Kidney (tissue), 13 donors: ENCODE measurements at regions not wholly inside any gene's neighbourhood (a gene's known extent, or its start where the extent isn't known, plus 50 kb on each side); places are given as distances from the start of the nearest gene placed in this dataset.

ENCODE experiments used
- DNase-seq, 5 donors: peaks; one replicate each; pipeline ENCODE4 v3.0.0-alpha.2; 2013 to 2020
- FAIRE-seq: peaks from 2 replicates; lab custom pipeline; 2012; peaks lifted over from hg19 to GRCh38; lab: Jason Lieb, UNC
- H3K27ac ChIP-seq, 2 donors: one replicate each; pipeline ENCODE4 v1.7.0; 2013; ENCODE audit warnings: low read depth in 2 of 2, low read length in 2 of 2, inconsistent platforms in 1 of 2
- H3K27me3 ChIP-seq: one replicate; pipeline ENCODE4 v1.7.1; 2013; ENCODE audit warnings: low read length, inconsistent platforms; ENCODE audit not compliant: control insufficient read depth, insufficient read depth
- H3K36me3 ChIP-seq, 3 donors: one replicate each; pipeline versions ENCODE4 v1.7.0 to v1.7.1; 2013; ENCODE audit warnings: low read length in 3 of 3, control low read depth in 1 of 3, inconsistent platforms in 1 of 3; ENCODE audit not compliant: insufficient read depth in 3 of 3, control insufficient read depth in 2 of 3
- H3K4me1 ChIP-seq, 3 donors: one replicate each; pipeline versions ENCODE4 v1.7.0 to v1.7.1; 2013; ENCODE audit warnings: low read length in 3 of 3, inconsistent platforms in 1 of 3, low read depth in 1 of 3; ENCODE audit not compliant: control insufficient read depth in 2 of 3, insufficient read depth in 2 of 3
- H3K4me3 ChIP-seq, 3 donors: one replicate each; pipeline versions ENCODE4 v1.7.0 to v1.8.1; 2013; ENCODE audit warnings: low read length in 3 of 3, control low read depth in 1 of 3, inconsistent platforms in 1 of 3
- H3K9ac ChIP-seq, 3 donors: one replicate each; pipeline versions ENCODE4 v1.7.0 to v1.7.1; 2013; ENCODE audit warnings: low read length in 3 of 3, control low read depth in 1 of 3, inconsistent platforms in 1 of 3
- H3K9me3 ChIP-seq, 3 donors: one replicate each; pipeline versions ENCODE4 v1.7.0 to v1.7.1; 2013; ENCODE audit warnings: low read length in 3 of 3, control low read depth in 1 of 3, inconsistent platforms in 1 of 3; ENCODE audit not compliant: control insufficient read depth in 2 of 3, insufficient read depth in 1 of 3
- intact Hi-C: fragments of 100-400 bp; cut with DNase I; formaldehyde crosslinking; loops from one replicate; pipeline ENCODE4 v1.11.1; 2022
- TF ChIP-seq, protein P1 (sequence below): IDR thresholded peaks from 3 replicates; pipeline ENCODE4 v1.5.1; 2012; ENCODE audit warnings: mild to moderate bottlenecking, moderate library complexity, borderline replicate concordance; ENCODE audit not compliant: insufficient read depth; ENCODE audit errors: extremely low read depth
- donor health status: control.
- donor health status: control.
- donor health status: control.
- donor health status: control.
- donor health status: control.
- donor health status: DM: yes; HTN: yes; CAD: no.
- donor health status: Normal renal cell carcinoma (clear cell type).

DNA sequence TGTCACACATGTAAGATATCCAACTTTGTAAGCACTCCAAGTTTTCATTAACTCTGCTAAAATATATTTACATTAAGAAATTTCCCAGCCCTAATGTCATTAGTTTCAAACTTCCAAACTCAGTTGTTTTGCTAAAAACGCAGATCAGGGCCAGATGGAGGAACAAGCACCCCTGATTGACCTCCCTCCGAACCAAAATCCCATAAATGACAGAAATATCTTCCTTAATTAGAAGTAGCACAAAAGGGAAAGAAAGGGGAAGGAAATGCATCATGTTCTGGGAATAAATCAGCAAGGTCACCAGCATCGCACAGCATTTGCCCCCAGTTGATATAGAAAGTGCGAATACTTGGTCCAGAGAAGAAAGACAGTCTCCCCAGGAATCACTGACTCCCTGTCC, 61.4 kb upstream of the RUFY1 start:
- H3K36me3 ChIP-seq = no peaks in the 10 kb centered on the region
- H3K4me3 ChIP-seq = no peak overlapping the region
- no peak overlapping the region for H3K9ac ChIP-seq
- intact Hi-C loops = no loop called here
- FAIRE-seq (no peak), DNase-seq (peak in 2 of 5 donors; percentile 57 to 90)
- no peak overlapping the region for H3K27ac ChIP-seq
- H3K27me3 ChIP-seq = no peaks in the 10 kb centered on the region
- TF ChIP-seq, protein P1, sequence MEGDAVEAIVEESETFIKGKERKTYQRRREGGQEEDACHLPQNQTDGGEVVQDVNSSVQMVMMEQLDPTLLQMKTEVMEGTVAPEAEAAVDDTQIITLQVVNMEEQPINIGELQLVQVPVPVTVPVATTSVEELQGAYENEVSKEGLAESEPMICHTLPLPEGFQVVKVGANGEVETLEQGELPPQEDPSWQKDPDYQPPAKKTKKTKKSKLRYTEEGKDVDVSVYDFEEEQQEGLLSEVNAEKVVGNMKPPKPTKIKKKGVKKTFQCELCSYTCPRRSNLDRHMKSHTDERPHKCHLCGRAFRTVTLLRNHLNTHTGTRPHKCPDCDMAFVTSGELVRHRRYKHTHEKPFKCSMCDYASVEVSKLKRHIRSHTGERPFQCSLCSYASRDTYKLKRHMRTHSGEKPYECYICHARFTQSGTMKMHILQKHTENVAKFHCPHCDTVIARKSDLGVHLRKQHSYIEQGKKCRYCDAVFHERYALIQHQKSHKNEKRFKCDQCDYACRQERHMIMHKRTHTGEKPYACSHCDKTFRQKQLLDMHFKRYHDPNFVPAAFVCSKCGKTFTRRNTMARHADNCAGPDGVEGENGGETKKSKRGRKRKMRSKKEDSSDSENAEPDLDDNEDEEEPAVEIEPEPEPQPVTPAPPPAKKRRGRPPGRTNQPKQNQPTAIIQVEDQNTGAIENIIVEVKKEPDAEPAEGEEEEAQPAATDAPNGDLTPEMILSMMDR = no peak
- H3K9me3 ChIP-seq = no peaks in the 10 kb centered on the region
- H3K4me1 ChIP-seq = peaks cover 0 to 2% (median 0%) of the 10 kb centered on the region in 3 donors

DNA sequence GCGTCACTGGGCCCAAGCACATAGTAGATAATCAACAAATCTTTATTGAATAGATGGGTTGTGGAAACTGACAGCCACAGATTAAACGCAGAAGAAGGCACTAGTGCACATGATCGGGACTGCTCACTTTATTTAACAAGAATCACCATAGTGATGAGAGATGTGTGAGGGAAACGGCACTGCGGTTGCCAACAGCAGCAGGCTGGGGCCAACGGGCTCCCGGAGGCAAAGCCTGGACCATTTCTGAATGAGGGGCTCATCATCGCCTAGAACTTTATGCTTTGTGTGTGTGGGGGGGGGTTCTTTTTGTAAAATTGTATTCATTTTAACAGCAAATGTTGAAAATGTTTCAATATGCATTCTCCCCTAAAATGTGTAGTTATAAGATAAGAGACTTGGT, 61.9 kb upstream of the RUFY1 start:
- TF ChIP-seq, protein P1 = no peak
- intact Hi-C loops = no loop called here
- peak overlapping the region in 1 of 2 donors; percentile 65 for H3K27ac ChIP-seq
- no peaks in the 10 kb centered on the region for H3K9me3 ChIP-seq
- H3K4me1 ChIP-seq = peaks cover 0 to 2% (median 0%) of the 10 kb centered on the region in 3 donors
- H3K4me3 ChIP-seq = no peak overlapping the region
- H3K9ac ChIP-seq = no peak overlapping the region
- H3K27me3 ChIP-seq = no peaks in the 10 kb centered on the region
- FAIRE-seq (no peak), DNase-seq (peak in 1 of 5 donors; percentile 65)
- no peaks in the 10 kb centered on the region for H3K36me3 ChIP-seq

DNA sequence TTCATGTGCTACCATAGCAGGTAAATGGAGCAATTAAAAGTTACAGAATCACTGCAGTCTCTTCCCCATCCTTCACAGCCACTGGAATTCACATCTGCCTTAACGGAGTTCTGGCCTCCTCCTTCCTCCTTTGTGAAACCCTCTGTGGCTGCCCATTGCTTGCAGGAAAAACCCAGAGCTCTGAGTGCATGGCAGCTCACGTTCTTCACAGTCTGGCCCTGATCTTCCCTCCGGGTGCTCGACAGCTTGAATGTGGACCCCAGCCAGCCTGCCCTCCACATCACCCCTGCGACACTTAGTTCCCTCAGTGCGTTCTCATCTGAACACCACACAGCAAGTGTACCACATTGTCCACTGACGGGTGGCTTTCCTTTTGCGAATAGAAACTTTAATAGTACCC, 63.2 kb upstream of the RUFY1 start:
- intact Hi-C loops = no loop called here
- FAIRE-seq = no peak
- no peak for DNase-seq

More for the DNA sequence above, 63.2 kb upstream of the RUFY1 start:
- peaks cover 0 to 2% (median 0%) of the 10 kb centered on the region in 3 donors for H3K4me1 ChIP-seq
- no peaks in the 10 kb centered on the region for H3K9me3 ChIP-seq
- TF ChIP-seq, protein P1 = no peak
- no peak overlapping the region for H3K9ac ChIP-seq
- no peak overlapping the region for H3K4me3 ChIP-seq
- H3K36me3 ChIP-seq = no peaks in the 10 kb centered on the region
- no peaks in the 10 kb centered on the region for H3K27me3 ChIP-seq
- no peak overlapping the region for H3K27ac ChIP-seq
